ENCODE measurements at regions not wholly inside any gene's neighbourhood (a gene's known extent, or its start where the extent isn't known, plus 50 kb on each side); places are given as distances from the start of the nearest gene placed in this dataset.
"Not testable (repeated sequence)": the region's sequence is repeated elsewhere in the genome, so short reads cannot be mapped to it uniquely, and the experiment has no call there.

- Histone ChIP-seq H3K4me1 (no peaks in the 10 kb centered on the region), H3K9me3 (no peaks in the 10 kb centered on the region), H3K4me3 (no peak overlapping the region), H3K36me3 (replicated peaks) (no peaks in the 10 kb centered on the region), H3K27me3 (ENCODE audit: low read depth) (no peaks in the 10 kb centered on the region)
- in situ Hi-C loops (cut with MboI; ENCODE audit: low sequenced_read_pairs): loop anchor here (5.0 kb wide), 1 partner anchor 233 kb away; no protein-coding TSS in a partner anchor
- DNase-seq (ENCODE audit: low spot score in 2 of 2): no peak
Observed at GRCh38 chr6:76165471-76166221, 93.2 kb upstream of the IMPG1 start.

- no peak for DNase-seq (ENCODE audit: low spot score in 2 of 2)
- H3K36me3 ChIP-seq (replicated peaks): no peaks in the 10 kb centered on the region
- in situ Hi-C loops (cut with MboI; ENCODE audit: low sequenced_read_pairs): no loop called here
- no peak overlapping the region for H3K4me3 ChIP-seq
- no peaks in the 10 kb centered on the region for H3K4me1 ChIP-seq
- H3K27me3 ChIP-seq (ENCODE audit: low read depth): no peaks in the 10 kb centered on the region
- no peaks in the 10 kb centered on the region for H3K9me3 ChIP-seq
Observed at GRCh38 chr6:76162811-76163210, 90.3 kb upstream of the IMPG1 start.

GRCh38 chr6:76157800-76158199 is 85.3 kb upstream of the IMPG1 start:
- in situ Hi-C loops (cut with MboI; ENCODE audit: low sequenced_read_pairs); H3K4me3 ChIP-seq; H3K27me3 ChIP-seq (ENCODE audit: low read depth); H3K36me3 ChIP-seq (replicated peaks); DNase-seq (ENCODE audit: low spot score in 2 of 2); H3K9me3 ChIP-seq; H3K4me1 ChIP-seq: not testable (repeated sequence)

- Histone ChIP-seq H3K27me3 (ENCODE audit: low read depth) (no peaks in the 10 kb centered on the region), H3K4me1 (no peaks in the 10 kb centered on the region), H3K4me3 (no peak overlapping the region), H3K36me3 (replicated peaks) (no peaks in the 10 kb centered on the region), H3K9me3 (no peaks in the 10 kb centered on the region)
- in situ Hi-C loops (cut with MboI; ENCODE audit: low sequenced_read_pairs): no loop called here
- no peak for DNase-seq (ENCODE audit: low spot score in 2 of 2)
Observed at GRCh38 chr6:76135481-76135880, 63.0 kb upstream of the IMPG1 start.

- no peak overlapping the region for H3K4me3 ChIP-seq
- in situ Hi-C loops (cut with MboI; ENCODE audit: low sequenced_read_pairs): no loop called here
- no peaks in the 10 kb centered on the region for H3K4me1 ChIP-seq
- no peak for DNase-seq (ENCODE audit: low spot score in 2 of 2)
- H3K9me3 ChIP-seq: no peaks in the 10 kb centered on the region
- H3K36me3 ChIP-seq (replicated peaks): no peaks in the 10 kb centered on the region
- H3K27me3 ChIP-seq (ENCODE audit: low read depth): no peaks in the 10 kb centered on the region
Observed at GRCh38 chr6:76134651-76135050, 62.2 kb upstream of the IMPG1 start.

GRCh38 chr6:76124018-76124417 is 51.6 kb upstream of the IMPG1 start:
- no peaks in the 10 kb centered on the region for H3K9me3 ChIP-seq
- DNase-seq (ENCODE audit: low spot score in 2 of 2): no peak
- peaks cover 5% of the 10 kb centered on the region for H3K4me1 ChIP-seq
- no peaks in the 10 kb centered on the region for H3K36me3 ChIP-seq (replicated peaks)
- no peak overlapping the region for H3K4me3 ChIP-seq
- H3K27me3 ChIP-seq (ENCODE audit: low read depth): no peaks in the 10 kb centered on the region
- in situ Hi-C loops (cut with MboI; ENCODE audit: low sequenced_read_pairs): no loop called here
